Natural killer cell (primary cell): ENCODE measurements at regions not wholly inside any gene's neighbourhood (a gene's known extent, or its start where the extent isn't known, plus 50 kb on each side); places are given as distances from the start of the nearest gene placed in this dataset.

Experiments
- ATAC-seq, 3 donors: fragments of 150-1000 bp in 2 of 3; fragments of 200-7000 bp in 1 of 3; cut with Tn5 transposase; 1 replicate in 1 of 3; 2 replicates in 2 of 3; pipeline ENCODE4 v1.10.0; 2021; ENCODE audit warnings: mild to moderate bottlenecking in 2 of 3, moderate library complexity in 2 of 3
- DNase-seq, 2 donors: peaks; one replicate each; pipeline versions ENCODE4 v3.0.0 to v3.0.0-alpha.2; 2013 to 2021; ENCODE audit warnings: mixed read lengths in 1 of 2
- H3K27ac ChIP-seq: one replicate; pipeline ENCODE4 v1.5.1; 2013; ENCODE audit warnings: mild to moderate bottlenecking, low read length
- H3K27me3 ChIP-seq: one replicate; pipeline ENCODE4 v1.6.1; 2013; ENCODE audit warnings: low read length; ENCODE audit not compliant: control insufficient read depth, insufficient read depth
- H3K36me3 ChIP-seq: one replicate; pipeline ENCODE4 v1.6.1; 2013; ENCODE audit warnings: low read length; ENCODE audit not compliant: control insufficient read depth, insufficient read depth
- H3K4me1 ChIP-seq: one replicate; pipeline ENCODE4 v1.6.1; 2013; ENCODE audit warnings: low read length; ENCODE audit not compliant: control insufficient read depth, insufficient read depth
- H3K4me3 ChIP-seq: one replicate; pipeline ENCODE4 v1.5.1; 2013; ENCODE audit warnings: low read length
- H3K9me3 ChIP-seq: one replicate; pipeline ENCODE4 v1.6.1; 2013; ENCODE audit warnings: low read length; ENCODE audit not compliant: control insufficient read depth, insufficient read depth
- H3K27ac Mint-ChIP-seq, 2 donors: one replicate each; pipeline ENCODE4 v1.8.0; 2022; ENCODE audit warnings: mild to moderate bottlenecking in 2 of 2, mixed read lengths in 2 of 2, moderate library complexity in 1 of 2
- H3K27me3 Mint-ChIP-seq, 2 donors: one replicate each; pipeline ENCODE4 v1.8.0; 2022; ENCODE audit warnings: low read depth in 2 of 2, mixed read lengths in 2 of 2
- H3K36me3 Mint-ChIP-seq: one replicate; pipeline ENCODE4 v1.8.0; 2022; ENCODE audit warnings: mixed read lengths
- H3K4me1 Mint-ChIP-seq, 2 donors: one replicate each; pipeline ENCODE4 v1.8.0; 2022; ENCODE audit warnings: mixed read lengths in 2 of 2
- H3K4me3 Mint-ChIP-seq: one replicate; pipeline ENCODE4 v1.8.0; 2022; ENCODE audit warnings: mild to moderate bottlenecking, moderate library complexity, mixed read lengths
- H3K9me3 Mint-ChIP-seq, 2 donors: one replicate each; pipeline ENCODE4 v1.8.0; 2022; ENCODE audit warnings: mixed read lengths in 2 of 2
- CTCF ChIP-seq: fragments of 200-600 bp; IDR thresholded peaks from one replicate; pipeline ENCODE4 v1.8.0; 2022; ENCODE audit warnings: antibody characterized with exemption
- WGBS: methylation state at CpG from one replicate; pipeline ENCODE4 v1.1.7; 2013; ENCODE audit warnings: missing lambda C conversion rate; ENCODE audit not compliant: insufficient coverage; 5-methylcytosine and 5-hydroxymethylcytosine counted together
- intact Hi-C: fragments of 100-400 bp; cut with micrococcal nuclease; formaldehyde crosslinking; loops from one replicate; pipeline ENCODE4 v1.14.2; 2022

DNA sequence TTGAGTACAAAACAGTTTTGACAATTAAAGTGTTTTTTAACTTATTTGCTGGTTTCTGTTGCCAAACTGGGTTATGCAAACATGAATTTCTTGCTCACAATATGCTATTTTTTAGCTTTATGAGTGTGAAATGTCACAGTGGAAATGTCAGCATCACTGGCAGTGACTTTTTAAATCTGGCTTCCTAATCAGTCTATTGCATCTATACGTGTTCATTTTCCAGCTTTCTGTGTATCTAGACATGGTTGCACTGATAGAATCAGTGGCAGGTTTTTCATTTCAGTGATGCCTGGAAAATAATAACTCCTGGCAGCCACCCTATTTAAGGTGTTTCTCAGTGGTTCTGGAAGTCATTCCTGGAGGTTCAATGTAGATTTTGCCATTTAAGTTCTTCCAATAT is 146.7 kb downstream of the SLITRK6 start:
- Histone ChIP-seq H3K4me3 (no peak overlapping the region), H3K27me3 (no peaks in the 10 kb centered on the region), H3K4me1 (no peaks in the 10 kb centered on the region), H3K9me3 (peaks cover 5% of the 10 kb centered on the region), H3K36me3 (no peaks in the 10 kb centered on the region), H3K27ac (no peak overlapping the region)
- TF ChIP-seq CTCF, result no peak
- Mint-ChIP-seq H3K4me3 (no peak overlapping the region), H3K4me1 (no peaks in the 10 kb centered on the region), H3K36me3 (peaks cover 7% of the 10 kb centered on the region), H3K9me3 (peaks cover 16 to 22% of the 10 kb centered on the region in 2 donors), H3K27ac (no peak overlapping the region), H3K27me3 (no peaks in the 10 kb centered on the region)
- ATAC-seq, result no peak
- DNase-seq, result no peak
- intact Hi-C loops, result no loop called here
- 67% methylated on average over 1 of the region's 1 CpG for WGBS

DNA sequence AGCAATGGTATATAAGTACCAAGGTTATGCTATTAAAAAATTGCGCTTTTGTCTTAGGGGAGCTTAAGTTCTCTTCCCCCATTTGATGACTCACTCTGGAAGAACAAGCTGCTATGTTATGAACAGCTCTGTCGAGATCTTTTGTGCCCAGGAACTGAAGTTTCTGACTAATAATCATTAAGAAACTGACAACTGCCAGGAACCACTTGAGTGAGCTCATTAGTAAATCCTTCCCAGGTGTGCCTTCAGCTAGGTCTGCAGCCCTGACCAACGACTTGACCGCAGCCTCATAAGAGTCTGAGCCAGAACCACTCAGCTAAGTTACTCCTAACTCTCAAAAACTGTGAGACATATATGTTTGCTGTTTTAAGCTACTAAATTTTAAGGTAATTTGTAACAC is 147.8 kb downstream of the SLITRK6 start:
- Mint-ChIP-seq H3K36me3 (peaks cover 7% of the 10 kb centered on the region), H3K4me1 (no peaks in the 10 kb centered on the region), H3K4me3 (no peak overlapping the region), H3K27ac (no peak overlapping the region), H3K9me3 (peaks cover 13 to 23% of the 10 kb centered on the region in 2 donors), H3K27me3 (no peaks in the 10 kb centered on the region)
- Histone ChIP-seq H3K4me3 (no peak overlapping the region), H3K4me1 (no peaks in the 10 kb centered on the region), H3K9me3 (peaks cover 5% of the 10 kb centered on the region), H3K36me3 (no peaks in the 10 kb centered on the region), H3K27ac (no peak overlapping the region), H3K27me3 (no peaks in the 10 kb centered on the region)
- intact Hi-C loops, result no loop called here
- TF ChIP-seq CTCF, result no peak
- DNase-seq, result no peak
- 83% methylated on average over 3 of the region's 4 CpGs for WGBS
- ATAC-seq, result no peak

- Mint-ChIP-seq H3K27ac (no peak overlapping the region), H3K4me3 (no peak overlapping the region), H3K9me3 (peaks cover 13 to 22% of the 10 kb centered on the region in 2 donors), H3K27me3 (no peaks in the 10 kb centered on the region), H3K36me3 (peaks cover 7% of the 10 kb centered on the region), H3K4me1 (no peaks in the 10 kb centered on the region)
- H3K27ac ChIP-seq, result no peak overlapping the region
- no peaks in the 10 kb centered on the region for H3K4me1 ChIP-seq
- H3K27me3 ChIP-seq, result no peaks in the 10 kb centered on the region
- no peaks in the 10 kb centered on the region for H3K36me3 ChIP-seq
- ATAC-seq (no peak), DNase-seq (no peak)
- H3K4me3 ChIP-seq, result no peak overlapping the region
- WGBS, result 97% methylated on average over 2 of the region's 2 CpGs
- TF ChIP-seq CTCF, result no peak
- intact Hi-C loops, result no loop called here
- H3K9me3 ChIP-seq, result peaks cover 5% of the 10 kb centered on the region
Observed at GRCh38 chr13:85650613-85651012, 148.6 kb downstream of the SLITRK6 start.

GRCh38 chr13:85640727-85641126 is 158.5 kb downstream of the SLITRK6 start:
- peaks cover 19% of the 10 kb centered on the region for H3K9me3 ChIP-seq
- H3K27ac Mint-ChIP-seq, result no peak overlapping the region

More at GRCh38 chr13:85640727-85641126, 158.5 kb downstream of the SLITRK6 start:
- Histone ChIP-seq H3K27ac (no peak overlapping the region), H3K36me3 (no peaks in the 10 kb centered on the region), H3K27me3 (no peaks in the 10 kb centered on the region), H3K4me1 (no peaks in the 10 kb centered on the region), H3K4me3 (no peak overlapping the region)
- Mint-ChIP-seq H3K9me3 (peaks cover 15 to 18% of the 10 kb centered on the region in 2 donors), H3K4me1 (no peaks in the 10 kb centered on the region), H3K36me3 (no peaks in the 10 kb centered on the region), H3K27me3 (no peaks in the 10 kb centered on the region), H3K4me3 (no peak overlapping the region)
- 85% methylated on average over 2 of the region's 3 CpGs for WGBS
- ATAC-seq, result no peak
- DNase-seq, result no peak
- intact Hi-C loops, result no loop called here
- no peak for TF ChIP-seq CTCF
